NCI-H1436 (cell line): ENCODE measurements at regions not wholly inside any gene's neighbourhood (a gene's known extent, or its start where the extent isn't known, plus 50 kb on each side); places are given as distances from the start of the nearest gene placed in this dataset.

Experiments used
- DNase-seq: peaks from one replicate; lab custom pipeline; 2025; lab: John Stamatoyannopoulos, UW

DNA sequence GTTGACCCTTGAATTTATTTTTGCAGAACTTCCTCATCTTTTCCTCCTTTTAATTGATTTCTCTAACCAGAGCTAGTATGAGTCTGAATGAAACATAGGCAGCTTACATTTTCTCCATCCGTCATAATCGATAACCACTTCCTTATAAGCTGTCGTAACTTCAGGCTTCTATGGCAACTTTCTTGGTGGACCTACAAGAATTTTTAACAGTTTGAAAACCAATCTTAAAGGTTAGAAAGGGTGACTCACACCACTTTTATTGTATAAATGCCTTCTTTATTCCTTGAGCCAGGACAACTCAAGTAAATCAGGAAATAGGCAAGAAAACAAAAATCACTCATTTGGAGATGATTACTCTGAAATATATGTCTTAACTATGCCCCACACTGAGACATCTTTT lies 105.7 kb upstream of the KL start:
- DNase-seq = no peak

DNA sequence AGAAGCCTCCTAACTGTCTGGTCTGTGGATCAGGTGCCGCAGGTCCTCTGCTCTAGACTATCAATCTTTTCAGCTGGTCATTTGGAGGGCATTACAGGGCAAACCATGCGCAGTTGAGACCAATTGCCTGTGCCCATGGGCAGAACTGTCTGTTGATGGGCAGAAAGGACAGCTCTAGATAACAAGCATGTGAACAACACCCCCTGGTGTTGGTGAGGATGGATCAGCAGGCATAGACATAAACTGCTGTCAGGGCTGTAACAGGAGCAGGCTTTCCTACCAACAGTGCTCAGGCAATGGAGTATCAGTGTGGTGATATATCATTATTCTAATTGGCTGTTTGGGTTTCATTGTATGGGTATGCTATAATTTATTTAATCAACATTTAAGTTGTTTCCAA lies 104.7 kb upstream of the KL start:
- peak; percentile 26 for DNase-seq

DNA sequence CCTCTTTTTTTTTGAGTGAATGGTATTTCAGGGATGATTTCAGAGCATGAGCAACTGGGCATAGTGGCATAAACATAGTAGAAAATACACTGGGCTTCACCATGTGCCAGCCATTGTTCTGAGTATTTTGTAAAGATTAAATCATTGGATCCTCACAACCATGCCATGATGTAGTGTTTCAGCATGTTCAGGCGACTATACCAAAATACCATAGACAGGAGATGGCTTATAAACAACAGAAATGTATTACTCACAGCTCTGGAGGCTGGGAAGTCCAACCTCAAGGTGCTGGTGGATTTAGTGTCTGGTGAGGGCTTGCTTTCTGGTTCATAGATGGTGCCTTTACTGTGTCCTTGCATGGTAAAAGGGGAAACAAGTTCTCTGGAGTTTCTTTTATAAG lies 101.5 kb upstream of the KL start:
- DNase-seq = no peak

DNA sequence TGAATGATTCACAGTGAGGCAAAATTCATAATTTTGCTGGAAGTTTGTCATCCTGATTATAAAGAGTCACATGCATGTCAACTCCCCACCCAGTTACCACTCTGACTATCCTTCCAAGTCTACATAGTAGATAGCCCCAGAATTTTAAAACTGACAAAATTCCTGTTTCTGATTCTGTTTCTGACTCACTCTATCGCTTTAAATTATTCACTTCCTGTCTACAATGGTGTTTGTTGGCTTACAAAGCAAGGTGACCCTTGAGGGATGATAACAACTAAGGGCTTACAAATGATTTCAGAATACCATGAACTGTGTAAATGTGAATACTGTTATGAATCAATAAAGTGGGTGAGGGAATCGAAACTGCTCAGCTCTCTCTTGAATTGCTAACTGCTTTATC lies 98.7 kb upstream of the KL start:
- DNase-seq = no peak

DNA sequence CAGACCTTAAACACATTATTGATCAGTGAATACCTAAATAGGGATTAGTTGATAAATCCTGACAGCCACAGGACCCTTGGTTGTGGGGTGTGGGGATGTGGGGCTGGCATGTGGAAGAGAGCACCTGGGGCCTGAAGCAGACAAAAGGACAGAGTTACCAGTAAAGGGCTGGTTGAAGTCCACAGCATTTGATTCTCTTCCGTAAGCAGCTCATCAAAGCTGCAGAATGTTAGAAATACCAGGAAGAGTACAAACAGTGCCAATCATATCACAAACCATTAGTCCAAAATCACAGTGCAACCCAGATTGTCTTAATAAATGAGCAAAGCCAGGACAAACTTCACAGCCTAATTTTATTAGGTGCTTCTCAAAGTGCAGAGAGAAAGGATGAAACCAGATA lies 92.5 kb upstream of the KL start:
- DNase-seq = no peak

DNA sequence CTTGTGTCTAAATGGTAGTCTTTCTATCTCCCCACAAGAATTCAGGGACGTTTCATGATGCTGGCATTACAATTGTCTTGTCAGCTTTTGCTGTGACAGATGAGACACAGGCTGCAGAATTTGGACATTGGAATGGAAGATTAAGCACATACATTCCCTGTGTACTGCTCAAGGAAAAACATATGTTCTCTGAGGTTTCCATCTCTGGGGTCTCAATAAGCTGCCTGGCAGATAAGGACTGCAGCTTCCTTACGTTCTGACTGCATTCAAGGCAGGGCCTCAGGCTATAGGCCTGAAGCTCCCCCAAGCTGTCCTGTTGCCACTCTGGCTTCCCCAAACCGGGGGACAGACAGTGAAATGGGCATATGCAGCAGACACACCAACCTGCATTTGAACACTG lies 91.3 kb upstream of the KL start:
- no peak for DNase-seq

DNA sequence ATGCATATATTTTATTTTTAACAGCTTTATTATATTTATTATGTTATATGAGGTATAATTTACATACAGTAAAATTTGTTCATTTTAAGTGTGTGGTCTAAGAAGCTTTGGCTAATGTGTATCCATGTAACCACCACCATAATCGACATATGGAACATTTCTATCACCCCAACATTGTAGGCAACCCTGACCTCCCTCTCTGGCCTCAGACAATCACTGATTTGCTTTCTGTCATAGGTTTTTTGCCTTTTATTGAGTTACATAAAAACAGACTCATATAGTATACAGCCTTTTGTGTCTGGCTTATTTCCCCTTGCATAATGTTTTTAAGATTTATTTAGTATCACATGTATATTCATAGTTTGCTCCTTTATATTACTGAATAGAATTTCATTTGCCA lies 90.7 kb upstream of the KL start:
- no peak for DNase-seq

DNA sequence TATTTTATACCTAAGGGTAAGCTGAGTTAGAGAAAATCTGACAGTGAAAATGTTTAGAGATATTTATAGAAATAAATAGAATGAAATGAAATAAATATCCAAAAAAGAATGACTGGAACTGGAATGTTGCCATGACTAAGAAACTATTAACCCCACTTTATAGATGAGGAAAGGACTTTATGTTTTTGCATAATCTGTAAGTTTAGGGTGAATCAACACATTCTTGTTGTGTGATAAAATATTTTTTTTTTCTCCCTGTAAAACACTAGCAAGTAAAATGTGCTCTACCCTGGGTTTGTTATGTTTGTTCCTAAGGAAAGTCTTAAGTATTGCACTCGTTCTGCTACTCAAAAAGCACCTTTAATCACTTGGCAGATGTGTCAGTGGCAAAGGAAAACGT lies 83.8 kb upstream of the KL start:
- no peak for DNase-seq

DNA sequence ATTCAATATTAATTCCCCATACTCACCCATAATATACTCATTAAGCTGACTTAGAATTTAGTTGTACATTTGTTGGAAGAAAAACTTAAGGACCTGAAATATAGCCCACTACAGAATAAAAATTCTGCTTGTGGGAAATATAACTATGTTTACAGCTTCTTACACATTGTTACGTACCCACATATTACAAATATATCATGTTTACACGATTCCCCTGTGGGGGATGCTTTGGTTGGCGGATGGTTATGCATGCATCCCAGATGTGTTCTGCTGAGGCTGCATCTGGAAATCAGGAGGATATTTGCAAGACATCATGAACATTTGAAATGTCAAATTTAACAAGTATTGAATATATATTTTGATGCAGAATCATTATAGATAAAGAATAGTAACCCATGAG lies 79.5 kb upstream of the KL start:
- no peak for DNase-seq

DNA sequence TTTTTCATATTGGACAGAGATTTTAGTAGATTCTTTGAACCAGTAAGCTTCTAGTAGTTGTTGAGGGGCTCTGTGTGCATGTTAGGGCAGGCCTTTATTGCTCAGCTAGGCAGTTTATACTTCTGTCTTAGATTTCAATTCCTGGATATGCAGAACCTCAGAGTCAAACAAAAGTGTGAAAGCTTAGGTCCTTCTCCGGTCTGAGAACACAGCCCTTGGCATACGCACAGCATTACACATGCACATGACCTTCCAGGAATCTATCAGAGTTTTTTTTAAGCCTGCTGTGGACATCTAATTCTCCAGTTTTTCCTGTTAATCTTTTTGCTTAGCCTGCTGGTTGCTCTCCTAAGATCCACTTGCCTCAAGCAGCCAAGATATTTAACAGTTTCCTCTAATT lies 77.9 kb upstream of the KL start:
- no peak for DNase-seq

DNA sequence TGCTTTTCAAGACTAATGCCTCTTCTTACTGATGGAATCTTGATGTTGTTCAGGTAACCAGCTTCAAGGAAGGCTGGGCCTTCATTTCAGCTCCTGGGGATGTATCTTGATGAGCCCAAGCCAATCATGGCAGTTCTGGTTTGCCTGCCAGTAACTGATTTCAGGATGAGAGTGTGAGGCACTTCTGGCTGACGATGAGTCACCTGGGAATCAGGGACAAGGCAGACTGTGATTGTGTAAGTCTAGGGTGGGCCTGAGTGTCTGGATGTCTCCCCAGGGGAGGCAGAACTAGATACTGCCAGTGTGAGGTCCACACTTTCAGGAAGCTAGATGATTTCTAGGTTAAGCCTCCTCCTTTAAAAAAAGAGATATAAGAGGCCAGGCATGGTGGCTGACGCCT lies 77.3 kb upstream of the KL start:
- DNase-seq = no peak

DNA sequence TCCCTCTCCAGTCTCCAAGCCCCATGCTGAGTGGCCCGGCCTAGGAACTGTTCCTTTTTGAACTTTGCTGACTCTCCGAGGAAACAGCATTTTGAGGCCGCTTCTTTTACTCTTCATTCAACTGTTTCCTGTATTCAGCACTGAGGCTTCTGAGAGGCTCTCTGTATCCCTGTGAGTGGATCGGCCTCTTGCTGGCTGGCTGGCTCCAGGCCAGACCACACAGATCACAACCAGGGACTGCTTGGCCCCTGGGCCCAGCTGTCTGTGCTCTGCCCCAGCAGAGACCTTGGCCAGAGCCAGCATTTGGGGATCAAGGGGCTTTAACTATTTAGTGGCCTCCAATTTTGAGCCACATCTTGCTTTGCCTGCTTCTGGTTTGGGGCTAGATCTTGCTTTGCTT lies 75.6 kb upstream of the KL start:
- DNase-seq = no peak

DNA sequence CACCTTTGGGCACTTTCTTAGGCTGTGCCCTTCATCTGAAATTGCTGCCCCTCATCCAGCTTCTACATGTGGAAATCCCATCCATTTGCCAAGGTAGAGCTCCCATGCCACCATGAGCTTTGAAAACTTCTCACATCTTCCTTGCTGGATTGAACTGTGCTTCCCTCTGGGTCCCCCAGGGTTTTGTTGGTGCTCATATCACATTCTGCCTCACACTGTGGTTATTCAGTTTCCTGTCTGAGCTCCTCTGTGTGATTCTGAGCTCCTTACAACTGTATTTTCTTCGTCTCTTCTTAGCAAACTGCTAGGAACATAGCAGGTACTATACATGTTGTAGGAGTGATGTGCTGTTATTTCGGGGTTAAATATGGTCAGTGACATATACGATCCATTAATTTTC lies 74.9 kb upstream of the KL start:
- DNase-seq = no peak

DNA sequence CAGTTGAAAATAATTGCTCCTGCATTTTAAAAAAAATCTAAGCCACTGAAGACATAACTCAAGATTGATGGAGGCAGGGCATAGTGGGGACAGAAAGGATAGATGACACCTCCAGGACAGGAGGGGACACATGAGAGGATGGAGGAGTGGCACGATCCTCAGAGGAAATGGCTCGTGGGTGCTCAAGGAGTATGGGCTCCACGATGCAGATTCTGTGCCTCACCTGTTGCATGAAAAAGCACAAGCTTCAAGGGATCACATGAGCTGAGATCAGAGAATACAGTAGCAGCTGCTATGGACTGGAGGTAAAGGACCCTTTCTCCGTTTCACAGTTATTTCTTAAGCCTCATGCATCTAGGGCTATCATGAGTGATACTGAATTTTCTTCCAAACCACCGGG lies 69.7 kb upstream of the KL start:
- no peak for DNase-seq

DNA sequence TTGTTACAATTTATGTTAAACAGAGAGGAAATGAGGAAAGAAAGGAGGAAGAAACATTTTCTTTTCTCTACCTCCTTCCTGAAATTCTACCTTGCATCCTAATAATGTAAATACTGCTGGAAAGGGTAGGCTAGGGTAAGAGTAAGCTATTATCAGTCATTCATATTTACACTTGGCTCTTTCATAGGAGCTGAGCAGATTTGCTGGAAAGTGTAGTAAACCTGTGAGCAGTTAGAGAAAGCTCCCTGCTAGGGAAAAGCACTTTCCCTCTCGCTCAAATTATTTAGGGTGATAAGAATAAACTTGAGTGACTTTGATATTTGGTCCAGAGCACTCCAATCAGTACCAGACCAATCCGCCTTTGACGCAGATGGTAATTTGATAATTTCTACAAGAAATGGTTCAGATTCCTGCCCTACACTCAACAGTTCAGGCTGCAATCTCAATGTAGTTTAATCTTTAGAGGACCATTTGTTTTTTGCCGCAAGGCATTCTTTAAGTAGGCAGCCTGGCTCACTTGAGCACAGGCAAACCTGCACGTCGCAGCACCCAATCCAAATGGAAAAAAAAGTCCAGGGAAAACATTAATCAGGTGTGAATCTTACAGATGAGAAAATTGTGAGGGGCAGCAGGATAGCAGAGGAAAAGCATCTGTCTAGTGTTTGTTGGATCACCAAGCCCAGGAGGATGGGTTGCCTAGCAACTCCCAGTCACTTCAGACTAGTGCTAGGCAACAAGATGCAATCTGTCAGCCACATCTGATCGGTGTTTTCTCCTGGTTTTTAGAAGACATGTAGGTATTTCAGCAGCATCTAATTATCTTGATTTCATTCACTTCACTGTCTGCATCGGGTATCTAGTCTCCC lies 68.6 kb upstream of the KL start:
- DNase-seq = peak; percentile 4

DNA sequence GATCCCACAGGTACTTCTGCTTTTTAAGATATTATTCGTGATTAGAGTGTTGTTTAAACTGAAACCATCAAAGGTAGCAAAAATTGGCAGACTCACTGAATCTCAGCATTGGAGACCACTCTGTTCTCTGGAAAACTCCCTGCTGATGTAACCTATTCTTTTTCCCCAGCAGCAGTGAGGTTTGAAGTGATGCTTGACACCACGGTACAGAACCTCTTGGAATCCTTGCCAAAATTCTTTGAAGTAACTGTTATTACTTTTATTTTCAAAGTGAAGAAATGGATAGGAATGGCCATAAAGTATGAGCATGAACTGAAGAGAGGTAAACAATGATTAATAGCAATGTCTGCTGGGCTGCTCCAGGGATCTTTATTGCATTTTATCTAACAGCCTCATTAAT lies 66.4 kb upstream of the KL start:
- no peak for DNase-seq

DNA sequence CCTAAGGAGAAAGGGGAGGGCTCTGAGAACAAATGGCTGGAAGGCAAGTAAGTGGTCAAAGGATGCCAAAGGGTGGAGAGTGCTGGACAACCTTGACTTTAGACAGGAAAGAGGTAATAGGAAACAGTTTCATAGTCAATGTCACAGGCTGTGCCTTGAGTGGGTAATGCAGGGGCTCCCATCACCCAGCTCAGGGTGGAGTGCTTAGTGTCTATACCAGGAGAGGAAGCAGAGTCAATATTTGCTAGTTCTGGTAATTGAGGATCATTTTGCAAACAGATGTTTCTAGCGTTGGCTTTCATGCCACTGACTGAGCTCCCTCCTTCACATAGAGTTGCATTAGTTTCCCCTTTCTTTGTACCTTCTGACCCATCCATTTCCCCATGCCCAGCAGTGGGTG lies 64.6 kb upstream of the KL start:
- no peak for DNase-seq

DNA sequence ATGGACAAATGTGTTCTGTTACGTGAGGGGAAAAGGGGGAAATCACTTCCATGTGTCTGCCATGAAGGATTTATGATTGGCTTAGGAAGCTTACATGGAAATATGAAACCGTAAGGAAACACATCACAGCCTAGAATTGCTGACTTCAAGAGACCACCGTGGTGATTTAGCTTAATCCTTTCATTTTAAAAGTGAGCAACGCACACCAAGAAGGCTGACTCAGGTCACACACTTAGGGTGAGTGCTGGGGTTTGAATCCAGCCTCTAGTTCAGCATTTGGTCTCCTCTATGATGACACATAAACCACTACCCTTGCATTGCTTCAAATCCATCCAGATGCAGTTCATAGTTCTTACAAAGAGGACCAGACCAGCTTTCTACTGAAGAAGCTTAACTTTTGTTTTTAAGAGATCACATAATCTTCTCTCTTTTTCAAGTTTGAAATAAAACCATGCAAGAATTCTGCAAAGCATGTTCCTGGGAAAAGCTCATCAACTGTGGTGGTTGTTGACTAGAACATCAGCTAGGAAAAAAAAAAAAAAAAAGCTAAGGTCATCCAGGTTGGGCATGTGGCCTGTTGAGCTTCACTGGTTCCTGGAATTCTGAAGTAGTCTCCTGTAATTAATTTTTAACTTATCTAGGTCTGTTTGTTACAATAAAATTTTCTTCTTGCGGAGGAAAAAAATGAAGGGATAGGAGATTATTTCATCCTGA lies 60.2 kb upstream of the KL start:
- DNase-seq = no peak

DNA sequence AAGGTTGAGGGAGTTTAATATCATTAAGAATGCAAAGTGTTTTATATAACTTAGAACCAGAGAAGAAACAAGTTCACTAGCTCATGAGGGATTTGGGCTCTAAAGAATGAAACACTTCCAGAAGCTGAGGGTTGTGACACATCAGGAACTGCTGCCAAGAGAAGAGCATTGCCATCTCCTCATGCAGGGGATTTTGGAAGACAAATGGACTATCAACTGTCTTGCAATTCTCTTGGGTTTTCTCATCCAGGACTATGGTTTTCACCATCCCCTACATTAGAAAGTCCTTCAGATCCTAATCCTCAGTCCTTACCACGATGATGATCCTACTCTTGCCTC lies 59.7 kb upstream of the KL start:
- no peak for DNase-seq

DNA sequence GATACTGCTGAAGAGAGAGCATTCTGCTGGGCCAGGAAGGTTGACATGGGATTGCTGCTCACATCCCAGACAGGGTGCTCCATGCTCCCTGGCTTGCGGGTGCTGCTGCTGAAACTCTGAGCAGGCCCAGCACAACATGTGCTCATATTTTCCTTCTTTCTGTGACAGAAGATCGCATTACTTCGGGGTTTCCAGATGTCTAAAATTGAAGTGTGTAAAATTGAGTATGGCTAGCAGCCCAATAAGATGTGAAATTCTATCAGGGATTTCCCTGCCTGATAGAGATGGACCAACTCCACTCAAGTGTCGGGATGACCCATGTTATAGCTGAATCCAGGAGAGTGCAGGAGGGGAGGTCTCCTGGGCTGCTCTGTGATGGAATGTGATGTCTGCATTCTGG lies 55.6 kb upstream of the KL start:
- no peak for DNase-seq

DNA sequence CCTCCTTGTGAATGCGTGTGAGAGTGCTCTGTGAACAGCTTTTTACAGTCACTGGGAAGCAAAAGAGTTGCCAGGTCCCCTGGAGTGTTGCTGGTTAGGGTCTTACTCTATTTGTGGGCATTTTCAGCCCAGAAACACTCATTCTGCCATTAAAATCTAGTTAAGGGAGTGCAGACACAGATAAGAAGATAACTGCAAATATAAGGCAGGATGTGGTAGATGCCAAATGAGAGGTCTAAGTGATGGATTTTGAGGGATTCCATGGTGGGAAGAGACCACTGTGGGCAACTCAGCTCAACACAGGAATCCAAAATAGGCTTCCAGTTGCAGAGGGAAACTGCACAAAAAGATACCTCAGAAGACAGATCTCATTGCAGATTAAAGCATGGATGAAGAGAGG lies 54.5 kb upstream of the KL start:
- DNase-seq = no peak

DNA sequence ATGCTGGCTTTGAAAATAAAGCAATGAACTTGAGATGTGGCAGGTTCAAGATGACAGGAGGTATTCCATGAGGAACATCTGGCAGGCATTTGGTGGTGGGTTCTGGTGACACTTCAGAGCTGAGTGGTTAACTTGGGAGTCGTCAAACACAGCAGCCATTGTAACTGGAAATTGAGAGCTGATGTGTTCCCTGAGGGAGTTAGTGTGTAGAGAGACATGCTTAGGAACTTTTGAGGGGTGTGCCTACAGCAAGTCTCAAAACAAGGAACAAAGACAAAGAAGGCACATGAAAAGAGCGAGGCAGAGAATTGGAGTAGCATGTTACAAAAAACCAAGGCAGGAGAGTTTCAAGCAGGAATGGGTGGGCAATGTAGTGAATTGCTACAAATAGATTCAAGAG lies 53.9 kb upstream of the KL start:
- DNase-seq = no peak

DNA sequence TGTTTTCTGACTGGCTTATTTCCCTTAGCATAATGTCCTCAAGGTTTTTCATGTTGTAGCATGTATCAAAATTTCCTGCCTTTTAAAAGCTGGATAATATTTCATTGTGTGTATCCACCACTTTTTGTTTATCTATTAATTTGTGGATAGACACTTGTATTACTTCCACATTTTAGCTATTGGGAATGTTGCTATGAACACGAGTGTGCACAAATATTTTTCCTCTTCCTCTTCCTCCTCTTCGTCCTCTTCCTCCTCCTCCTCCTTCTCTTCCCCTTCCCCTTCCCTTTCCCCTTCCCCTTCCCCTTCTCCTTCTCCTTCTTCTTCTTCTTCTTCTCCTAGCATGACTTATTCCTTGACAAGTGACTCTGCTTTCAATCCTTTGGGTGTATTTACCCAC lies 51.2 kb upstream of the KL start:
- no peak for DNase-seq
